H1 (cell line): ENCODE measurements at regions not wholly inside any gene's neighbourhood (a gene's known extent, or its start where the extent isn't known, plus 50 kb on each side); places are given as distances from the start of the nearest gene placed in this dataset.

Experiments used
- CTCF ChIA-PET: fragments of 300-600 bp; sonication (Branson Sonifier 250); formaldehyde crosslinking; loops from one replicate; lab custom pipeline; 2021; ENCODE audit not compliant: partially characterized antibody; lab: Charles Lee
- POLR2A ChIA-PET: fragments of 300-600 bp; sonication (Branson Sonifier 250); formaldehyde crosslinking; loops from one replicate; lab custom pipeline; 2021; ENCODE audit warnings: inconsistent platforms; ENCODE audit not compliant: partially characterized antibody; lab: Charles Lee
- DNase-seq, 2 experiments: peaks; one replicate each; pipeline versions ENCODE4 v3.0.0 to v3.0.0-alpha.2; 2010 to 2022; ENCODE audit warnings: low spot score in 2 of 2, low read depth in 1 of 2, mixed read lengths in 1 of 2
- FAIRE-seq: peaks from 2 replicates; lab custom pipeline; 2011; peaks lifted over from hg19 to GRCh38; lab: Jason Lieb, UNC
- H2AFZ ChIP-seq: 2 replicates; pipeline ENCODE4 v1.8.1; 2012; ENCODE audit warnings: low read length, inconsistent platforms
- H2AK5ac ChIP-seq: 2 replicates; pipeline ENCODE4 v1.6.1; 2013; ENCODE audit warnings: low read depth, low read length
- H2BK120ac ChIP-seq: replicated peaks from 2 replicates; pipeline ENCODE3; 2013; ENCODE audit warnings: low read depth, low read length, inconsistent platforms
- H2BK12ac ChIP-seq: 2 replicates; pipeline ENCODE4 v1.6.1; 2013; ENCODE audit warnings: low read depth, low read length
- H2BK15ac ChIP-seq: 2 replicates; pipeline ENCODE4 v1.6.1; 2013; ENCODE audit warnings: low read length
- H2BK20ac ChIP-seq: 2 replicates; pipeline ENCODE4 v1.6.1; 2013; ENCODE audit warnings: low read length
- H2BK5ac ChIP-seq: 2 replicates; pipeline ENCODE4 v1.6.1; 2013; ENCODE audit warnings: low read depth, low read length
- H3K14ac ChIP-seq: 2 replicates; pipeline ENCODE4 v1.6.1; 2013; ENCODE audit warnings: inconsistent platforms; ENCODE audit not compliant: insufficient read length
- H3K18ac ChIP-seq: 2 replicates; pipeline ENCODE4 v1.6.1; 2013; ENCODE audit warnings: low read length; ENCODE audit errors: extremely low read depth
- H3K23ac ChIP-seq: 2 replicates; pipeline ENCODE4 v1.6.1; 2013; ENCODE audit warnings: inconsistent platforms; ENCODE audit not compliant: insufficient read length
- H3K23me2 ChIP-seq: 2 replicates; pipeline ENCODE4 v1.6.1; 2013; ENCODE audit warnings: low read depth, low read length
- H3K27ac ChIP-seq: 2 replicates; pipeline ENCODE4 v1.6.1; 2011; ENCODE audit warnings: low read depth, low read length, inconsistent platforms
- H3K27me3 ChIP-seq, 4 experiments: replicated peaks in 1 of 4; 1 replicate in 1 of 4; 2 replicates in 3 of 4; pipeline versions ENCODE4 v1.6.1 to v1.8.1; 2011 to 2013; ENCODE audit warnings: low read length in 3 of 4, mild to moderate bottlenecking in 3 of 4, inconsistent platforms in 2 of 4, mixed read lengths in 2 of 4, moderate library complexity in 1 of 4; ENCODE audit not compliant: control insufficient read depth in 3 of 4, insufficient read depth in 3 of 4; ENCODE audit errors: extremely low read depth in 1 of 4
- H3K36me3 ChIP-seq, 4 experiments: 2 replicates each; pipeline versions ENCODE4 v1.6.1 to v1.8.1; 2011 to 2013; ENCODE audit warnings: mild to moderate bottlenecking in 4 of 4, low read length in 3 of 4, moderate library complexity in 2 of 4, control low read depth in 1 of 4, inconsistent platforms in 1 of 4; ENCODE audit not compliant: insufficient read depth in 4 of 4, control insufficient read depth in 2 of 4
- H3K4ac ChIP-seq: replicated peaks from 2 replicates; pipeline ENCODE3; 2013; ENCODE audit warnings: low read length, low read depth, mixed read lengths, inconsistent platforms; ENCODE audit not compliant: insufficient read length
- H3K4me1 ChIP-seq, 4 experiments: replicated peaks in 1 of 4; 1 replicate in 1 of 4; 2 replicates in 3 of 4; pipeline versions ENCODE4 v1.6.1 to v1.8.1; 2011 to 2013; ENCODE audit warnings: low read length in 3 of 4, inconsistent platforms in 2 of 4, mixed read lengths in 1 of 4; ENCODE audit not compliant: insufficient read depth in 4 of 4, control insufficient read depth in 3 of 4
- H3K4me2 ChIP-seq, 2 experiments: 2 replicates each; pipeline versions ENCODE4 v1.6.1 to v1.8.1; 2011 to 2013; ENCODE audit warnings: low read depth in 2 of 2, low read length in 2 of 2, control low read depth in 1 of 2, inconsistent platforms in 1 of 2, mild to moderate bottlenecking in 1 of 2; ENCODE audit not compliant: insufficient read depth in 1 of 2
- H3K4me3 ChIP-seq, 4 experiments: fragments of 200-600, 300-600 bp in 1 of 4; sonication (generic), shearing (Covaris generic), sonication (Bioruptor Twin) in 1 of 4; 2 replicates each; pipeline versions ENCODE4 v1.5.1 to v1.8.1; 2011 to 2016; ENCODE audit warnings: low read length in 4 of 4, low read depth in 3 of 4, control low read depth in 2 of 4, inconsistent platforms in 2 of 4, mild to moderate bottlenecking in 2 of 4, mixed read lengths in 1 of 4, moderate library complexity in 1 of 4; ENCODE audit not compliant: insufficient read depth in 2 of 4; ENCODE audit errors: extremely low read depth in 1 of 4
- H3K56ac ChIP-seq: replicated peaks from 2 replicates; pipeline ENCODE3; 2013; ENCODE audit warnings: low read depth, mild to moderate bottlenecking, mixed read lengths, low read length, inconsistent platforms; ENCODE audit not compliant: insufficient read length
- H3K79me1 ChIP-seq: 2 replicates; pipeline ENCODE4 v1.6.1; 2013; ENCODE audit warnings: low read depth, low read length, control low read depth
- H3K79me2 ChIP-seq, 2 experiments: 2 replicates each; pipeline versions ENCODE4 v1.6.1 to v1.8.1; 2012 to 2013; ENCODE audit warnings: low read length in 2 of 2, mild to moderate bottlenecking in 2 of 2, inconsistent platforms in 1 of 2; ENCODE audit not compliant: insufficient read depth in 2 of 2, control insufficient read depth in 1 of 2
- H3K9ac ChIP-seq, 4 experiments: replicated peaks in 1 of 4; 1 replicate in 1 of 4; 2 replicates in 3 of 4; pipeline versions ENCODE4 v1.6.1 to v1.8.1; 2011 to 2013; ENCODE audit warnings: low read depth in 3 of 4, low read length in 3 of 4, control low read depth in 2 of 4, mild to moderate bottlenecking in 2 of 4, moderate library complexity in 2 of 4, inconsistent platforms in 1 of 4; ENCODE audit errors: extremely low read depth in 1 of 4
- H3K9me3 ChIP-seq, 2 experiments: 2 replicates each; pipeline versions ENCODE4 v1.6.1 to v1.8.1; 2012 to 2013; ENCODE audit warnings: mild to moderate bottlenecking in 2 of 2, moderate library complexity in 2 of 2, control low read depth in 1 of 2, inconsistent platforms in 1 of 2, low read depth in 1 of 2, low read length in 1 of 2, mixed read lengths in 1 of 2; ENCODE audit not compliant: insufficient read depth in 2 of 2
- H4K20me1 ChIP-seq, 2 experiments: replicated peaks in 1 of 2; 2 replicates each; pipeline versions ENCODE3 to v1.8.1; 2011 to 2013; ENCODE audit warnings: inconsistent platforms in 2 of 2, low read length in 2 of 2, mild to moderate bottlenecking in 1 of 2; ENCODE audit not compliant: insufficient read depth in 2 of 2, control insufficient read depth in 1 of 2
- H4K5ac ChIP-seq: 2 replicates; pipeline ENCODE4 v1.6.1; 2013; ENCODE audit warnings: low read length, low read depth, mixed read lengths, inconsistent platforms; ENCODE audit not compliant: insufficient read length
- H4K8ac ChIP-seq: 2 replicates; pipeline ENCODE4 v1.8.0; 2013; ENCODE audit warnings: mild to moderate bottlenecking, moderate library complexity, low read length, inconsistent platforms; ENCODE audit not compliant: insufficient read depth; ENCODE audit errors: extremely low read depth
- H4K91ac ChIP-seq: replicated peaks from 2 replicates; pipeline ENCODE3; 2013; ENCODE audit warnings: low read length, mixed read lengths, inconsistent platforms; ENCODE audit not compliant: insufficient read length
- BRCA1 ChIP-seq: IDR thresholded peaks from 2 replicates; pipeline ENCODE4 v1.6.1; 2012; ENCODE audit warnings: low read depth, low read length, improper control_type of control experiment
- EGR1 ChIP-seq: IDR thresholded peaks from 2 replicates; pipeline ENCODE4 v1.6.1; 2011; ENCODE audit warnings: low read depth, low read length, borderline replicate concordance
- EP300 ChIP-seq, 2 experiments: IDR thresholded peaks; 1 replicate in 1 of 2; 2 replicates in 1 of 2; pipeline ENCODE4 v1.6.1; 2011 to 2012; ENCODE audit warnings: low read depth in 2 of 2, low read length in 2 of 2, mild to moderate bottlenecking in 2 of 2, borderline replicate concordance in 1 of 2, inconsistent platforms in 1 of 2, moderate library complexity in 1 of 2
- EZH2 ChIP-seq: fragments of 200-600 bp; sonication (generic); IDR thresholded peaks from 2 replicates; pipeline ENCODE4 v1.7.1; 2012; ENCODE audit warnings: low read depth, mild to moderate bottlenecking, moderate library complexity, low read length, inconsistent platforms; ENCODE audit not compliant: severe bottlenecking
- FOSL1 ChIP-seq: IDR thresholded peaks from 2 replicates; pipeline ENCODE4 v1.6.1; 2011; ENCODE audit warnings: mild to moderate bottlenecking, low read depth, low read length, moderate library complexity; ENCODE audit not compliant: insufficient read depth
- KDM1A ChIP-seq: fragments of 200-600, 300-600 bp; sonication (generic); IDR thresholded peaks from 2 replicates; pipeline ENCODE4 v1.7.1; 2016; ENCODE audit warnings: mild to moderate bottlenecking, low read length, borderline replicate concordance
- KDM4A ChIP-seq: IDR thresholded peaks from one replicate; pipeline ENCODE4 v1.7.1; 2012; ENCODE audit warnings: low read depth, mild to moderate bottlenecking, moderate library complexity, low read length, inconsistent platforms; ENCODE audit not compliant: severe bottlenecking
- SP1 ChIP-seq: IDR thresholded peaks from 2 replicates; pipeline ENCODE4 v1.6.1; 2011; ENCODE audit warnings: low read depth, low read length
- SP2 ChIP-seq: IDR thresholded peaks from 2 replicates; pipeline ENCODE4 v1.6.1; 2012; ENCODE audit warnings: mild to moderate bottlenecking, low read length, inconsistent platforms
- SP4 ChIP-seq: IDR thresholded peaks from 2 replicates; pipeline ENCODE4 v1.6.1; 2012; ENCODE audit warnings: low read length, inconsistent platforms
- TAF1 ChIP-seq: IDR thresholded peaks from 2 replicates; pipeline ENCODE4 v1.6.1; 2011; ENCODE audit warnings: mild to moderate bottlenecking, low read depth, low read length
- TF ChIP-seq, protein P1 (sequence below): IDR thresholded peaks from 2 replicates; pipeline ENCODE4 v1.6.1; 2011; ENCODE audit warnings: low read length, improper control_type of control experiment

DNA sequence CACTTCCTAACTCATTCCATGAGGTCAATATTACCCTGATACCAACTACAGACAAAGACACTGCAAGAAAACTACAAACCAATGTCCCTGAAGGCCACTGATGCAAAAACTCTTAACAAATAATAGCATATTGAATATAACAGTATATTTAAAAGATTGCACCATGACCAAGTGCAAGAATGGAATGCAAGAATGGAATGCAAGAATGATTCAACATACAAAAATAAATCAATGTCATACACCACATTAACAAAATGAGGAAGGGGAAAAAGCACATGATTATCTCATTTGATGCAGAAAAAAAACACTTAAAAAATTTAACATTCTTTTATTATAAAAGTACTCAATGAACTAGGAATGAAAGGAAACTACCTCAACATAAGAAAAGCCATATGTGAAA lies 463.1 kb upstream of the NECTIN3 start:
- Histone ChIP-seq H2BK20ac (no peak overlapping the region), H3K4me1 (no peaks in the 10 kb centered on the region), H3K79me1 (no peaks in the 10 kb centered on the region), H2BK12ac (no peak overlapping the region), H4K20me1 (no peaks in the 10 kb centered on the region), H2BK15ac (no peak overlapping the region), H4K8ac (no peak overlapping the region), H3K9me3 (no peaks in the 10 kb centered on the region), H4K91ac (no peak overlapping the region), H3K18ac (no peak overlapping the region), H3K23ac (no peak overlapping the region), H3K79me2 (no peaks in the 10 kb centered on the region), H2BK5ac (no peak overlapping the region), H3K27ac (no peak overlapping the region), H3K4ac (no peak overlapping the region), H3K27me3 (no peaks in the 10 kb centered on the region), H3K56ac (no peak overlapping the region), H3K36me3 (no peaks in the 10 kb centered on the region), H3K4me2 (no peak overlapping the region), H2BK120ac (no peak overlapping the region), H3K14ac (no peak overlapping the region), H2AK5ac (no peak overlapping the region), H4K5ac (no peak overlapping the region), H2AFZ (no peak overlapping the region), H3K23me2 (no peaks in the 10 kb centered on the region), H3K4me3 (no peak overlapping the region), H3K9ac (no peak overlapping the region)
- CTCF ChIA-PET: no interaction called here
- POLR2A ChIA-PET: no interaction called here
- no peak for DNase-seq
- TF ChIP-seq KDM4A (no peak), TAF1 (no peak), SP2 (no peak), SP4 (no peak), EZH2 (no peak), BRCA1 (no peak), EGR1 (no peak), EP300 (IDR thresholded peaks at IDR 0.05; ENCODE audit: borderline replicate concordance in 1 of 2, low read depth in 2 of 2, low read length in 2 of 2) (no peak), KDM1A (no peak), FOSL1 (no peak), SP1 (no peak)
- TF ChIP-seq, protein P1, sequence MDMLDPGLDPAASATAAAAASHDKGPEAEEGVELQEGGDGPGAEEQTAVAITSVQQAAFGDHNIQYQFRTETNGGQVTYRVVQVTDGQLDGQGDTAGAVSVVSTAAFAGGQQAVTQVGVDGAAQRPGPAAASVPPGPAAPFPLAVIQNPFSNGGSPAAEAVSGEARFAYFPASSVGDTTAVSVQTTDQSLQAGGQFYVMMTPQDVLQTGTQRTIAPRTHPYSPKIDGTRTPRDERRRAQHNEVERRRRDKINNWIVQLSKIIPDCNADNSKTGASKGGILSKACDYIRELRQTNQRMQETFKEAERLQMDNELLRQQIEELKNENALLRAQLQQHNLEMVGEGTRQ: no peak
- FAIRE-seq: no peak
